Bronchial epithelial cell (primary cell): ENCODE measurements at regions not wholly inside any gene's neighbourhood (a gene's known extent, or its start where the extent isn't known, plus 50 kb on each side); places are given as distances from the start of the nearest gene placed in this dataset.
A peak's percentile ranks its signal among the peaks of the same experiment; 100 is the strongest.

Experiments
- DNase-seq: peaks from one replicate; pipeline ENCODE4 v3.0.0-alpha.2; 2010; ENCODE audit warnings: low read depth
- FAIRE-seq: peaks from 2 replicates; lab custom pipeline; 2011; peaks lifted over from hg19 to GRCh38; lab: Jason Lieb, UNC
- H3K27me3 ChIP-seq: 2 replicates; pipeline ENCODE4 v1.5.1; 2011; ENCODE audit warnings: low read length; ENCODE audit not compliant: control insufficient read depth, insufficient read depth
- H3K36me3 ChIP-seq: 2 replicates; pipeline ENCODE4 v1.5.1; 2011; ENCODE audit warnings: low read length; ENCODE audit not compliant: control insufficient read depth, insufficient read depth
- H3K4me3 ChIP-seq: 2 replicates; pipeline ENCODE4 v1.5.1; 2011; ENCODE audit warnings: mild to moderate bottlenecking, low read depth, low read length, control low read depth
- TF ChIP-seq, protein P1 (sequence below): IDR thresholded peaks from 2 replicates; pipeline ENCODE4 v1.5.1; 2011; ENCODE audit warnings: mild to moderate bottlenecking, moderate library complexity, low read length, control low read depth, inconsistent platforms; ENCODE audit not compliant: insufficient read depth, severe bottlenecking

DNA sequence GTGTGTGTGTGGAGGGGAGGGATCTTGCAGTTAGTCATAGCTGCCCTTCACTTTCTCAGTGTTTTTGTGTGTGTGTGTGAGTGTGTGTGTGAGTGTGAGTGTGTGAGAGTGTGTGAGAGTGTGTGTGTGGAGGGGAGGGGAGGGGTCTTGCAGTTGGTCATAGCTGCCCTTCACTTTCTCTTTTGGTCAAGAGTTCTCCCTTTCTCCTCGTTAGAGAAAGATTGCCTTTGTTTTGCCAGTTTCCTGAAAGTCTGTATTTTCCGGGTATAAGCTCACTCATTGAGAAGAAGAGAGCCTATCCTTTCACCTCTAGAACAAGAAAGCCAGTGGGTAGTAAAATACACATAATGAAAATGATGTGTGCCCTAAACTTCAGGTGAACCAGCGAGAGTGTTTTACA is 75.2 kb upstream of the ENPP6 start:
- Histone ChIP-seq H3K36me3 (no peaks in the 10 kb centered on the region), H3K27me3 (no peaks in the 10 kb centered on the region), H3K4me3 (no peak overlapping the region)
- FAIRE-seq (no peak), DNase-seq (no peak)
- TF ChIP-seq, protein P1, sequence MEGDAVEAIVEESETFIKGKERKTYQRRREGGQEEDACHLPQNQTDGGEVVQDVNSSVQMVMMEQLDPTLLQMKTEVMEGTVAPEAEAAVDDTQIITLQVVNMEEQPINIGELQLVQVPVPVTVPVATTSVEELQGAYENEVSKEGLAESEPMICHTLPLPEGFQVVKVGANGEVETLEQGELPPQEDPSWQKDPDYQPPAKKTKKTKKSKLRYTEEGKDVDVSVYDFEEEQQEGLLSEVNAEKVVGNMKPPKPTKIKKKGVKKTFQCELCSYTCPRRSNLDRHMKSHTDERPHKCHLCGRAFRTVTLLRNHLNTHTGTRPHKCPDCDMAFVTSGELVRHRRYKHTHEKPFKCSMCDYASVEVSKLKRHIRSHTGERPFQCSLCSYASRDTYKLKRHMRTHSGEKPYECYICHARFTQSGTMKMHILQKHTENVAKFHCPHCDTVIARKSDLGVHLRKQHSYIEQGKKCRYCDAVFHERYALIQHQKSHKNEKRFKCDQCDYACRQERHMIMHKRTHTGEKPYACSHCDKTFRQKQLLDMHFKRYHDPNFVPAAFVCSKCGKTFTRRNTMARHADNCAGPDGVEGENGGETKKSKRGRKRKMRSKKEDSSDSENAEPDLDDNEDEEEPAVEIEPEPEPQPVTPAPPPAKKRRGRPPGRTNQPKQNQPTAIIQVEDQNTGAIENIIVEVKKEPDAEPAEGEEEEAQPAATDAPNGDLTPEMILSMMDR, result no peak

DNA sequence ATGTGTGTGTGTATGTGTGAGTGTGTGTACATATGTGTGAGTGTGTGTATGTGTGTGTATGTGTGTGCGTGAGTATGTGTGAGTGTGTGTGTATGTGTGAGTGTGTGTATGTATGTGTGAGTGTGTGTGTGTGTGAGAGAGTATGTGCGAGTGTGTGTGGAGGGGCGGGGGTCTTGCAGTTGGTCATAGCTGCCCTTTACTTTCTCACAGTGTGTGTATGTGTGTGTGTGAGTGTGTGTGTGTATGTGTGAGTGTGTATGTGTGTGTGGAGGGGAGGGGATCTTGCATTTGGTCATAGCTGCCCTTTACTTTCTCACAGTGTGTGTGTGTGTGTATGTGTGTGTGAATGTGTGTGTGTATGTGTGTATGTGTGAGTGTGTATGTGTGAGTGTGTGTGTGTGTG is 74.8 kb upstream of the ENPP6 start:
- Histone ChIP-seq H3K4me3 (no peak overlapping the region), H3K36me3 (no peaks in the 10 kb centered on the region), H3K27me3 (no peaks in the 10 kb centered on the region)
- FAIRE-seq, result peak; percentile 72
- TF ChIP-seq, protein P1, result no peak
- no peak for DNase-seq

- H3K27me3 ChIP-seq, result no peaks in the 10 kb centered on the region
- no peak for FAIRE-seq
Measured at GRCh38 chr4:184289179-184289535, 71.5 kb upstream of the ENPP6 start.

GRCh38 chr4:184288451-184289178 is 70.9 kb upstream of the ENPP6 start:
- FAIRE-seq (no peak), DNase-seq (no peak)
- Histone ChIP-seq H3K4me3 (no peak overlapping the region), H3K27me3 (no peaks in the 10 kb centered on the region), H3K36me3 (no peaks in the 10 kb centered on the region)
- TF ChIP-seq, protein P1, result no peak

More at GRCh38 chr4:184289179-184289535, 71.5 kb upstream of the ENPP6 start:
- DNase-seq, result no peak
- Histone ChIP-seq H3K36me3 (no peaks in the 10 kb centered on the region), H3K4me3 (no peak overlapping the region)
- TF ChIP-seq, protein P1, result no peak

GRCh38 chr4:184287697-184288255 is 70.1 kb upstream of the ENPP6 start:
- DNase-seq, result peak; percentile 69
- no peak overlapping the region for H3K4me3 ChIP-seq
- TF ChIP-seq, protein P1, result peak; percentile 44
- FAIRE-seq, result no peak
- H3K27me3 ChIP-seq, result no peaks in the 10 kb centered on the region
- H3K36me3 ChIP-seq, result no peaks in the 10 kb centered on the region
